ENCODE measurements at regions not wholly inside any gene's neighbourhood (a gene's known extent, or its start where the extent isn't known, plus 50 kb on each side); places are given as distances from the start of the nearest gene placed in this dataset.

DNA sequence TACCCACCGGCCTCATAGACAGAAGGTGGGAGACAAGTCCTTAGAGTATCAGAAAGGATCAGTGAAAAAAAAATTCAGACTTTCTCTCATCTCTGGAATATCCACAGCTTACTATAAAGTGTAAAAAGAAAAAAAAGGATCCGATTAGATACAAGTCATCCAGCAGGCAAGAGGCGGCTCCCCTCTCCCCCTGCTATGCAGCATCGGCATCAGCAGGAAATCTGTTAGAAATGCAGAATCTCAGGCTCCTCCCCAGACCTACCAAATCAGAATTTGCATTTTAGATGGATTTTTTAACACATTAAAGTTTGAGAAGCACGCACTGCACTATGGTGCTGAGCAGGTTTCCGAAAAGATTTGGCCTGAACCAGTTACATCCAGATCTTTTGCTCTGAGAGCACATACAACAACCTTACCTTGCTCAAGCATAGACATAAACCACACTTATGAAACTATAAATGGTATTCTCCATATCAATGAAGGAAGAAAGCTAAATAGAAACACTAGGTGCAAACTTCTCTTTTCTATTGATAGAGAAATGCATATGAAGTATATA, 117.0 kb upstream of the POU3F2 start:
- H3K36me3 ChIP-seq (ENCODE audit: control insufficient read depth, insufficient read depth, low read length): no peaks in the 10 kb centered on the region
- peak overlapping the region; percentile 2 for H3K9ac ChIP-seq (ENCODE audit: low read length)
- H3K27me3 ChIP-seq (ENCODE audit: control insufficient read depth, insufficient read depth, low read length): no peaks in the 10 kb centered on the region
- H3K9me3 ChIP-seq (ENCODE audit: control insufficient read depth, insufficient read depth, low read depth, low read length): peaks cover 2% of the 10 kb centered on the region; the same call in 1 of the 2 replicates
- no peak overlapping the region for H3K4me3 ChIP-seq (ENCODE audit: low read depth, low read length)
- H3K4me1 ChIP-seq (ENCODE audit: control insufficient read depth, insufficient read depth, low read length): peaks cover 21% of the 10 kb centered on the region
- no peak overlapping the region for H3K27ac ChIP-seq (ENCODE audit: low read depth, low read length)

DNA sequence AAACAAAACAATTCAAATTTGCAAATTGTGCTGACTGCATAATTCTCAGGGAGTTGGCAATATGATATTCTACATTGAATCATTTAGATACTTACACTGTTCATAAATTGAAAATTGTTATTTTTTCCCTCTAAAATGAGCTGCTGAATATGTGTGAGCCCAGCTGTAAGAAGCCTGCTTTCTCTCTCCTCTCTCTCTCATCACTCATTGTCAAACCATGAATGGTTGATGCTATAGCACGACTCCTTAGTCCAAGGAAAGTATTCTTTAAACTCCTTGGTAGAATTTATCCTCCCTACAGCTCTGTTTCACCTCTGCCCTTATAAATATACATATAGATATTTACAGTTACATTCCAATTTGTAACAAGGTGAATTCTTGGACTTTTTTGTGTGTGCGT, 116.4 kb upstream of the POU3F2 start:
- no peak overlapping the region for H3K9ac ChIP-seq (ENCODE audit: low read length)
- H3K9me3 ChIP-seq (ENCODE audit: control insufficient read depth, insufficient read depth, low read depth, low read length): no peaks in the 10 kb centered on the region
- no peak overlapping the region for H3K27ac ChIP-seq (ENCODE audit: low read depth, low read length)
- H3K36me3 ChIP-seq (ENCODE audit: control insufficient read depth, insufficient read depth, low read length): no peaks in the 10 kb centered on the region
- H3K4me3 ChIP-seq (ENCODE audit: low read depth, low read length): no peak overlapping the region
- H3K4me1 ChIP-seq (ENCODE audit: control insufficient read depth, insufficient read depth, low read length): peaks cover 21% of the 10 kb centered on the region
- H3K27me3 ChIP-seq (ENCODE audit: control insufficient read depth, insufficient read depth, low read length): no peaks in the 10 kb centered on the region

DNA sequence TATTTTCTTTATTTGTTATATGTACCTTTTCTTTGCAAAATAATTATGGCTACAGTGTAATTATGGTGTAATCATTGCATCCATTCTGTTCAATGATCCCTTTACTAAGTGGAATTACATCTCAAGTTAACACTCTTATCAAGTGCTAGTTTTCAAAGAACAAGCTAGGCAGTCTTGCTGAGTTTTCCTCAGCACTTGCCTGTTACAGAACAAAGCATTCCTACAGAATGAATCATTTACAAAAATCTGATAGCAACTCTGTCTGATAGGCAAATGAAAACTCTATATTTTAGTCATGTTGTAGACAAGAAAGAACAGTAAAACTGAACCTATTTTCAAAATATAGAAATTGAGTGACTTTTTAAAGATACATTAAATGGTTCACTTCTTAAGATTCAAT, 109.8 kb upstream of the POU3F2 start:
- H3K9ac ChIP-seq (ENCODE audit: low read length): no peak overlapping the region
- H3K27me3 ChIP-seq (ENCODE audit: control insufficient read depth, insufficient read depth, low read length): no peaks in the 10 kb centered on the region
- H3K9me3 ChIP-seq (ENCODE audit: control insufficient read depth, insufficient read depth, low read depth, low read length): no peaks in the 10 kb centered on the region
- H3K4me3 ChIP-seq (ENCODE audit: low read depth, low read length): no peak overlapping the region
- H3K36me3 ChIP-seq (ENCODE audit: control insufficient read depth, insufficient read depth, low read length): no peaks in the 10 kb centered on the region
- peaks cover 11% of the 10 kb centered on the region; the same call in 1 of the 2 replicates for H3K4me1 ChIP-seq (ENCODE audit: control insufficient read depth, insufficient read depth, low read length)
- H3K27ac ChIP-seq (ENCODE audit: low read depth, low read length): no peak overlapping the region

DNA sequence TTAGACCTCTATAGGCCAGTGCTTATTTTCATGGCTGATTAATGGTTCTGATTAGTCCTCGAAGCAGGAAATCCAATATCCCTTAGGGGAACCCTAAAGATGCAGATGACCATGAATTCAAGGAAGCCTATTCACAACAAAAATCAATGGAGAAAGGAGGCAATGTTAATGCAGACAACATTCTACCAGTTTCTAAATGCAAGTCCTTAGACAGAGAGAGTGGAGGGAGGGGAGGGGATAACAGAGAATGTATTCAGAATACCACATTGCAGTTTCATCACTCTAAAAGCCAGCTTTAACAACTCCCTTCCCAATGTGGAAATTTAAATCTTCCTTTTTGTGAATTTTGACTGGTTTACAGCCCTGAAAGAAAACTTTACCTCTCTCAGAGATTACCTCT, 87.1 kb upstream of the POU3F2 start:
- Histone ChIP-seq H3K36me3 (ENCODE audit: control insufficient read depth, insufficient read depth, low read length) (no peaks in the 10 kb centered on the region), H3K4me3 (ENCODE audit: low read depth, low read length) (no peak overlapping the region), H3K9ac (ENCODE audit: low read length) (no peak overlapping the region), H3K4me1 (ENCODE audit: control insufficient read depth, insufficient read depth, low read length) (no peaks in the 10 kb centered on the region), H3K27ac (ENCODE audit: low read depth, low read length) (no peak overlapping the region), H3K27me3 (ENCODE audit: control insufficient read depth, insufficient read depth, low read length) (no peaks in the 10 kb centered on the region), H3K9me3 (ENCODE audit: control insufficient read depth, insufficient read depth, low read depth, low read length) (no peaks in the 10 kb centered on the region; the same call in 1 of the 2 replicates)

DNA sequence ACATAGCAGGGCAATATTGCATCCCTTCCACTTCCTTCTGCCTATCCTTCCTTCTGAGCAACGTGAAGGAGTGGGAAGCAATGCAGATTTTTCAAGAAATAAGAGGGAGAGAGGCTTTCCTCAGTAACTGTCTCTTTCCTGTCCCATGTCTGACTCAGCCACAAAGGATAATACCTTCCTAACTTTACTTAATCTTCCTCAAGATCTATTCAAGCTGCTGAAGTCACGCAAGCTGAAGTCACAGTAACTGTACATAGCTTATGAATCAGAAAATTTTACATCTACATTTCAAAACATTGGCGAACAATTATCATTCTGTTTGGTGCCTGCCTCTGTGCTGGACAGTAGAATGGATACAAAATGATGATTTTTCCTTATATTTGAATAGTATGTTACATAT, 86.4 kb upstream of the POU3F2 start:
- H3K4me3 ChIP-seq (ENCODE audit: low read depth, low read length): no peak overlapping the region
- no peaks in the 10 kb centered on the region for H3K4me1 ChIP-seq (ENCODE audit: control insufficient read depth, insufficient read depth, low read length)
- no peaks in the 10 kb centered on the region for H3K27me3 ChIP-seq (ENCODE audit: control insufficient read depth, insufficient read depth, low read length)
- H3K36me3 ChIP-seq (ENCODE audit: control insufficient read depth, insufficient read depth, low read length): no peaks in the 10 kb centered on the region
- H3K27ac ChIP-seq (ENCODE audit: low read depth, low read length): no peak overlapping the region
- no peaks in the 10 kb centered on the region; the same call in 1 of the 2 replicates for H3K9me3 ChIP-seq (ENCODE audit: control insufficient read depth, insufficient read depth, low read depth, low read length)
- no peak overlapping the region for H3K9ac ChIP-seq (ENCODE audit: low read length)

DNA sequence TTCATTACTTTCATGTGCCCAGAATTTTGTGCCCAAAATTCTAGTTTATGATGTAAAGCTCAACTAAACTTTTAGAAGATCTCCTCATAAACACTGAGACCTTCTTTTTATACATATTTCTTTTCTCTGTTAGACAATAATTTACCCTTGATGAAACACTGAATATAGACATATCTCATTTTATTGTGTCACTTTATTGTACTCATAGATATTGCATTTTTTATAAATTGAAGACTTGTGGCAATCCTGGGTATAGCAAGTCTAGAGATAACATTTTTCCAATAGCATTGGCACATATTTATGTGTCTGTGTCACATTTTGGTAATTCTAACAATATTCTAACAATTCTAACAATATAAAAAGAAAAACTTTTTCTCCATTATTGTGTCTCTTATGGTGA, 74.9 kb upstream of the POU3F2 start:
- H3K9ac ChIP-seq (ENCODE audit: low read length): no peak overlapping the region

DNA sequence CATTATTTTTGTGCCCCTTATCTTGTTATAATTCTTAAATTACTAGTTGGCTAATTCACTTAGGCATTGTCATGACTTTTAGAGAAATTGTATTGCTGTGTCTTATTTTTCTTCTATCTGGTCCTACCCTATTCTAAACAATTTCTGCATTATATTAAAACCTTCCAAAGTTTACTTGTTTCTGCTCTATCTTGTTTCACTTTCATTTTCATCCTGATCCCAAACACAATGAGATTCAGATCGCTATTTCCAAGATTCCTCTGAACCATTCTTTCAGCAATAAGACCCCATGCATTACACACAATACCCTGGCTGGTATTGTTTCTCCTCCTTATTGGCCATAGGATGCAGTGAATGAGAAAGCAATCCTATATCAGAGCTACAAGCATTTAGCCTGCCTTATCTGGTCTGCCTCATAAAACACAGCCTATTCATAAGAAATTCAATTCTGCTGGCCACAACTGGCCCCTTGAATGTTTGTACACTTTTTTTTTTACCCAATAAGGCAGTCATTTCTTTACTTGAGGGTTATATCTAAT, 69.9 kb upstream of the POU3F2 start:
- Histone ChIP-seq H3K27ac (ENCODE audit: low read depth, low read length) (no peak overlapping the region), H3K36me3 (ENCODE audit: control insufficient read depth, insufficient read depth, low read length) (no peaks in the 10 kb centered on the region), H3K9ac (ENCODE audit: low read length) (no peak overlapping the region), H3K4me3 (ENCODE audit: low read depth, low read length) (no peak overlapping the region), H3K9me3 (ENCODE audit: control insufficient read depth, insufficient read depth, low read depth, low read length) (peaks cover 3% of the 10 kb centered on the region; the same call in 1 of the 2 replicates), H3K4me1 (ENCODE audit: control insufficient read depth, insufficient read depth, low read length) (no peaks in the 10 kb centered on the region), H3K27me3 (ENCODE audit: control insufficient read depth, insufficient read depth, low read length) (no peaks in the 10 kb centered on the region)

More for the DNA sequence above, 74.9 kb upstream of the POU3F2 start:
- Histone ChIP-seq H3K4me3 (ENCODE audit: low read depth, low read length) (no peak overlapping the region), H3K36me3 (ENCODE audit: control insufficient read depth, insufficient read depth, low read length) (no peaks in the 10 kb centered on the region), H3K27ac (ENCODE audit: low read depth, low read length) (no peak overlapping the region), H3K4me1 (ENCODE audit: control insufficient read depth, insufficient read depth, low read length) (no peaks in the 10 kb centered on the region), H3K9me3 (ENCODE audit: control insufficient read depth, insufficient read depth, low read depth, low read length) (peaks cover 3% of the 10 kb centered on the region; the same call in 1 of the 2 replicates), H3K27me3 (ENCODE audit: control insufficient read depth, insufficient read depth, low read length) (no peaks in the 10 kb centered on the region)

DNA sequence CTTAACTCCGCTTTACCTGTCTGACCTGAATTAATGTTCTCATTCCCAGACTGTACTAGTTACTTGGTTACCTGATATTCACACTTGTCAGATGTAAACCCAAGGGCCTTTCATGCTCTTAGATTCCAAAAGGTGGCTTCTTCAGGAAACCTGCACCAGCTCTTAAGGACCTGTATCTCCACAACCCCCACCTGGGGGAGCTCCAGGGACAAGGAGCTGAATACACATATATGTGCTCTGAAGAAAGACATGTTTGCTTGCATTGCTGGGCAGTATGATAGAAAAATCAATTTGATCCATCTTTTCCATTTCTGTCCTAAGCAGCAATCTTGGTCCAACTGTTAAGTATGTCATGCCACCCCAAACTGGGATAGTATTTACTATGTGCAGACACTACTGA, 64.8 kb upstream of the POU3F2 start:
- no peaks in the 10 kb centered on the region for H3K36me3 ChIP-seq (ENCODE audit: control insufficient read depth, insufficient read depth, low read length)
- no peaks in the 10 kb centered on the region for H3K27me3 ChIP-seq (ENCODE audit: control insufficient read depth, insufficient read depth, low read length)
- H3K9me3 ChIP-seq (ENCODE audit: control insufficient read depth, insufficient read depth, low read depth, low read length): no peaks in the 10 kb centered on the region
- H3K4me3 ChIP-seq (ENCODE audit: low read depth, low read length): no peak overlapping the region
- no peak overlapping the region for H3K27ac ChIP-seq (ENCODE audit: low read depth, low read length)
- H3K9ac ChIP-seq (ENCODE audit: low read length): no peak overlapping the region
- no peaks in the 10 kb centered on the region for H3K4me1 ChIP-seq (ENCODE audit: control insufficient read depth, insufficient read depth, low read length)

DNA sequence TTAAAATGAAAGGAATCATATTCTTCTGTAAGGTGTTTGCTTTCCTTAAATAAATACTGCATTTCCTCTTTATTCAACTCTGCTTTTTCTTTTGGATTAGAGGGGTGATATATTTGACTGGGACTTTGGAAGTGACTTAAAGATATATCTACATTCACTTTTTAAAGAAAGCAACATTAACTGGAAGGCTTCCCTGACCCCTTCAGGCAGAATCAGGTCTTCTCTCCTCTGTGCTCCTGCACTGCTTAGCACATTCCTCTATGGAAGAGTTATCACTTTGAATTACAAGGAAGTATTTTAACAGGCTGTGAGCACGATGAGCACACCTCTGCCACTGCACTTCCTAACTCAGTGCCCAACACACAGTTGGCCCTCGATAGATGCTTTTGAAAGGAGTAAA, 59.2 kb upstream of the POU3F2 start:
- Histone ChIP-seq H3K27ac (ENCODE audit: low read depth, low read length) (no peak overlapping the region), H3K4me1 (ENCODE audit: control insufficient read depth, insufficient read depth, low read length) (peaks cover 9% of the 10 kb centered on the region; the same call in 1 of the 2 replicates), H3K27me3 (ENCODE audit: control insufficient read depth, insufficient read depth, low read length) (no peaks in the 10 kb centered on the region), H3K9ac (ENCODE audit: low read length) (no peak overlapping the region), H3K4me3 (ENCODE audit: low read depth, low read length) (no peak overlapping the region), H3K36me3 (ENCODE audit: control insufficient read depth, insufficient read depth, low read length) (no peaks in the 10 kb centered on the region), H3K9me3 (ENCODE audit: control insufficient read depth, insufficient read depth, low read depth, low read length) (no peaks in the 10 kb centered on the region)

DNA sequence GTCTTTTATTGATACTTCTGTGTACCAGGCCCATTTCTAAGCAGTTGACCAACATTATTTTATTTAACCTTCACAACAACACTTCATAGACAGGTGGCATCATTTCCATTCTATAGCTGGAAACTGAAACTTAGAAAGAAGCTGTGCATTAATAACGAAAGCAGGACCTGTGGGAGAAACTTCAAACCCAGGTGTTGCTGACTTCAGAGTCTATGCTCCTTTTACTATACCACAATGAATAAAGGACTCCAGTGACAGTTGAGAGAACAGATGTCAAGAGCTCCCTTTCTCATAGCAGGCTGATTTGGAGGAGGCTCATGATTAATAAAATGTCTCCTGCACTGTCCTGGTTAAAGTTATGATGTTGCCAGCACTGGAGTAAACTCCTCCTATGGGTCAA, 56.6 kb upstream of the POU3F2 start:
- no peak overlapping the region for H3K9ac ChIP-seq (ENCODE audit: low read length)
- no peak overlapping the region for H3K4me3 ChIP-seq (ENCODE audit: low read depth, low read length)
- H3K9me3 ChIP-seq (ENCODE audit: control insufficient read depth, insufficient read depth, low read depth, low read length): no peaks in the 10 kb centered on the region
- no peaks in the 10 kb centered on the region for H3K36me3 ChIP-seq (ENCODE audit: control insufficient read depth, insufficient read depth, low read length)
- no peak overlapping the region for H3K27ac ChIP-seq (ENCODE audit: low read depth, low read length)
- H3K27me3 ChIP-seq (ENCODE audit: control insufficient read depth, insufficient read depth, low read length): no peaks in the 10 kb centered on the region; the same call in 1 of the 2 replicates
- H3K4me1 ChIP-seq (ENCODE audit: control insufficient read depth, insufficient read depth, low read length): peaks cover 9% of the 10 kb centered on the region; the same call in 1 of the 2 replicates

DNA sequence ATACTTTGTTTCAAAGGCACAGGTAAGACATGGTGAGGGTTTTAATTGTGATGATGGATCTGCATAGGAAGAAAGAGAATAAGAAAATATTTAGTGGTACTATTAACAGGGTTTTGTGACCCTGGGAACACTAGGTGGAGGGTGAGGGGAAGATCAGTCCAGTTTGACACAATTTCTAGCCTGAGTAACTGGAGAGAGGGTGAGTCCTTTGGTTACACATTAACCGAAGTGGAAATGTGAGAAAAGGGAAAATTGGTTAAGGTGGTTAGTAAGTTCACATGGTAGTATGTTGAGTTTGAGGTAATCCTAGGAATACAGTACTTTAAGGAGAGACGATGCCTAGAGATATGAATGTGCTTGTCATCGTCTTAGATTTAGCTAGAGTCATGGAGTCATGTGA, 54.8 kb upstream of the POU3F2 start:
- Histone ChIP-seq H3K9me3 (ENCODE audit: control insufficient read depth, insufficient read depth, low read depth, low read length) (no peaks in the 10 kb centered on the region), H3K27ac (ENCODE audit: low read depth, low read length) (no peak overlapping the region), H3K4me3 (ENCODE audit: low read depth, low read length) (no peak overlapping the region), H3K4me1 (ENCODE audit: control insufficient read depth, insufficient read depth, low read length) (peaks cover 9% of the 10 kb centered on the region; the same call in 1 of the 2 replicates), H3K9ac (ENCODE audit: low read length) (no peak overlapping the region), H3K27me3 (ENCODE audit: control insufficient read depth, insufficient read depth, low read length) (no peaks in the 10 kb centered on the region; the same call in 1 of the 2 replicates), H3K36me3 (ENCODE audit: control insufficient read depth, insufficient read depth, low read length) (no peaks in the 10 kb centered on the region)

All from HUES6 (cell line).